ENCODE measurements at regions not wholly inside any gene's neighbourhood (a gene's known extent, or its start where the extent isn't known, plus 50 kb on each side); places are given as distances from the start of the nearest gene placed in this dataset.

GRCh38 chr12:4068981-4069669, 195.9 kb upstream of the PARP11 start:
- Histone ChIP-seq H3K4me1 (no peaks in the 10 kb centered on the region), H3K9me3 (no peaks in the 10 kb centered on the region), H3K36me3 (no peaks in the 10 kb centered on the region), H3K27ac (no peak overlapping the region), H3K4me3 (no peak overlapping the region), H3K27me3 (peaks cover 0 to 23% (median 0%) of the 10 kb centered on the region in 4 donors)
- no peak for DNase-seq
- TF ChIP-seq POLR2A (IDR thresholded peaks at IDR 0.05) (no peak), CTCF (IDR thresholded peaks at IDR 0.05) (no peak)
- 11 to 30% methylated on average over 2 of the region's 2 CpGs for WGBS, 2 donors
- intact Hi-C loops (cut with DNase I): no loop called here

GRCh38 chr12:4064008-4064407, 190.8 kb upstream of the PARP11 start:
- DNase-seq: no peak
- Histone ChIP-seq H3K36me3 (no peaks in the 10 kb centered on the region), H3K4me3 (no peak overlapping the region), H3K27me3 (peaks cover 0 to 6% (median 0%) of the 10 kb centered on the region in 4 donors), H3K27ac (no peak overlapping the region), H3K9me3 (no peaks in the 10 kb centered on the region), H3K4me1 (no peaks in the 10 kb centered on the region)
- no peak for TF ChIP-seq POLR2A (IDR thresholded peaks at IDR 0.05)
- TF ChIP-seq CTCF (IDR thresholded peaks at IDR 0.05): no peak
- intact Hi-C loops (cut with DNase I): no loop called here
- WGBS, 2 donors: 59 to 60% methylated on average over 5 of the region's 5 CpGs

GRCh38 chr12:4059898-4060568, 186.8 kb upstream of the PARP11 start:
- intact Hi-C loops (cut with DNase I): no loop called here
- Histone ChIP-seq H3K9me3 (no peaks in the 10 kb centered on the region), H3K36me3 (no peaks in the 10 kb centered on the region), H3K4me1 (no peaks in the 10 kb centered on the region), H3K27me3 (peaks cover 0 to 8% (median 0%) of the 10 kb centered on the region in 4 donors), H3K27ac (no peak overlapping the region), H3K4me3 (no peak overlapping the region)
- WGBS, 2 donors: 86 to 88% methylated on average over 7 of the region's 7 CpGs
- no peak for DNase-seq
- TF ChIP-seq CTCF (IDR thresholded peaks at IDR 0.05) (no peak), POLR2A (IDR thresholded peaks at IDR 0.05) (no peak)

- Histone ChIP-seq H3K36me3 (no peaks in the 10 kb centered on the region), H3K27ac (no peak overlapping the region), H3K9me3 (no peaks in the 10 kb centered on the region), H3K4me1 (no peaks in the 10 kb centered on the region), H3K4me3 (no peak overlapping the region), H3K27me3 (peaks cover 0 to 8% (median 0%) of the 10 kb centered on the region in 4 donors)
- DNase-seq: no peak
- WGBS, 2 donors: 58 to 66% methylated on average over 6 of the region's 6 CpGs
- TF ChIP-seq POLR2A (IDR thresholded peaks at IDR 0.05) (no peak), CTCF (IDR thresholded peaks at IDR 0.05) (no peak)
- intact Hi-C loops (cut with DNase I): no loop called here
These were observed 184.0 kb upstream of the PARP11 start for GRCh38 chr12:4056910-4057845.
